Endothelial cell of umbilical vein (primary cell): ENCODE measurements at regions not wholly inside any gene's neighbourhood (a gene's known extent, or its start where the extent isn't known, plus 50 kb on each side); places are given as distances from the start of the nearest gene placed in this dataset.

Experiments
- BruUV-seq: library from RNA; stranded (reverse); fragments of 400-500 nt; replicated peaks from 2 replicates; lab custom pipeline; 2021; lab: Mats Ljungman, UMichigan
- CTCF ChIA-PET: fragments of 300-600, 350-600 bp; sonication (Branson Sonifier 250); formaldehyde crosslinking; loops from one replicate; lab custom pipeline; 2021; ENCODE audit warnings: antibody characterized with exemption, inconsistent platforms; lab: Charles Lee
- POLR2A ChIA-PET: fragments of 300-600, 350-600 bp; sonication (Branson Sonifier 250); formaldehyde crosslinking; loops from one replicate; lab custom pipeline; 2021; ENCODE audit warnings: antibody characterized with exemption, inconsistent platforms; lab: Charles Lee
- DNase-seq: peaks from one replicate; pipeline ENCODE4 v3.0.0-alpha.2; 2011; ENCODE audit warnings: low read depth, low spot score
- FAIRE-seq: peaks from 2 replicates; lab custom pipeline; 2011; peaks lifted over from hg19 to GRCh38; lab: Jason Lieb, UNC
- H2AFZ ChIP-seq: 2 replicates; pipeline ENCODE4 v1.6.0; 2012; ENCODE audit warnings: low read depth, low read length, control low read depth, inconsistent platforms
- H3K27ac ChIP-seq: 2 replicates; pipeline ENCODE4 v1.5.1; 2011; ENCODE audit warnings: low read depth, mild to moderate bottlenecking, control low read depth, low read length, moderate library complexity; ENCODE audit not compliant: insufficient read depth
- H3K27me3 ChIP-seq, 2 experiments: 2 replicates each; pipeline versions ENCODE4 v1.6.0 to v1.6.1; 2011; ENCODE audit warnings: low read length in 2 of 2, mixed read lengths in 1 of 2; ENCODE audit not compliant: control insufficient read depth in 2 of 2, insufficient read depth in 2 of 2
- H3K36me3 ChIP-seq, 2 experiments: 2 replicates in 1 of 2; 3 replicates in 1 of 2; pipeline ENCODE4 v1.5.1; 2011; ENCODE audit warnings: low read length in 2 of 2, mild to moderate bottlenecking in 1 of 2, moderate library complexity in 1 of 2; ENCODE audit not compliant: control insufficient read depth in 2 of 2, insufficient read depth in 2 of 2; ENCODE audit errors: extremely low read depth in 1 of 2
- H3K4me1 ChIP-seq: 3 replicates; pipeline ENCODE4 v1.5.1; 2011; ENCODE audit warnings: mild to moderate bottlenecking, low read length; ENCODE audit not compliant: control insufficient read depth, insufficient read depth; ENCODE audit errors: extremely low read depth
- H3K4me2 ChIP-seq: 2 replicates; pipeline ENCODE4 v1.6.1; 2011; ENCODE audit warnings: low read length, control low read depth, mixed read lengths; ENCODE audit not compliant: insufficient read depth
- H3K4me3 ChIP-seq, 3 experiments: fragments of 200-600 bp in 1 of 3; sonication (generic), shearing (Covaris generic) in 1 of 3; replicated peaks in 1 of 3; 2 replicates each; pipeline ENCODE4 v1.5.1; 2011 to 2016; ENCODE audit warnings: control low read depth in 3 of 3, low read length in 3 of 3, mild to moderate bottlenecking in 2 of 3, inconsistent platforms in 1 of 3, low read depth in 1 of 3, moderate library complexity in 1 of 3; ENCODE audit not compliant: insufficient read depth in 1 of 3
- H3K79me2 ChIP-seq: 2 replicates; pipeline ENCODE4 v1.6.0; 2012; ENCODE audit warnings: low read length, inconsistent platforms; ENCODE audit not compliant: control insufficient read depth, insufficient read depth
- H3K9ac ChIP-seq: replicated peaks from 2 replicates; pipeline ENCODE3; 2011; ENCODE audit warnings: low read length, control low read depth; ENCODE audit not compliant: insufficient read depth; ENCODE audit errors: extremely low read depth
- H3K9me1 ChIP-seq: replicated peaks from 3 replicates; pipeline ENCODE4 v1.6.0; 2011; ENCODE audit warnings: mild to moderate bottlenecking, low read length; ENCODE audit not compliant: control insufficient read depth, insufficient read depth; ENCODE audit errors: extremely low read depth
- H3K9me3 ChIP-seq: replicated peaks from 2 replicates; pipeline ENCODE4 v1.5.1; 2012; ENCODE audit warnings: low read length, inconsistent platforms; ENCODE audit not compliant: control insufficient read depth, insufficient read depth
- H4K20me1 ChIP-seq: replicated peaks from 2 replicates; pipeline ENCODE3; 2011; ENCODE audit warnings: mild to moderate bottlenecking, low read length; ENCODE audit not compliant: control insufficient read depth, insufficient read depth; ENCODE audit errors: extremely low read depth
- EZH2 ChIP-seq: IDR thresholded peaks from 2 replicates; pipeline ENCODE4 v1.6.1; 2012; ENCODE audit warnings: borderline replicate concordance, low read depth, mild to moderate bottlenecking, moderate library complexity, low read length, inconsistent platforms; ENCODE audit not compliant: severe bottlenecking
- FOS ChIP-seq: IDR thresholded peaks from 2 replicates; pipeline ENCODE4 v1.6.1; 2011; ENCODE audit warnings: mild to moderate bottlenecking, low read length, moderate library complexity, borderline replicate concordance; ENCODE audit not compliant: insufficient read depth
- GATA2 ChIP-seq: IDR thresholded peaks from 2 replicates; pipeline ENCODE4 v1.7.0; 2011; ENCODE audit warnings: low read depth, mild to moderate bottlenecking, moderate library complexity, mixed read lengths, low read length; ENCODE audit not compliant: insufficient read length, insufficient read depth
- JUN ChIP-seq: IDR thresholded peaks from 2 replicates; pipeline ENCODE4 v1.6.1; 2011; ENCODE audit warnings: borderline replicate concordance, low read depth; ENCODE audit not compliant: insufficient read length, insufficient read depth
- MYC ChIP-seq: IDR thresholded peaks from one replicate; pipeline ENCODE4 v1.6.1; 2011; ENCODE audit warnings: mild to moderate bottlenecking, low read depth, low read length
- POLR2A ChIP-seq: IDR thresholded peaks from 2 replicates; pipeline ENCODE4 v1.6.1; 2012; ENCODE audit warnings: low read depth, mild to moderate bottlenecking, control low read depth, low read length
- POLR2AphosphoS5 ChIP-seq: IDR thresholded peaks from 2 replicates; pipeline ENCODE4 v1.6.1; 2012; ENCODE audit warnings: low read depth, mild to moderate bottlenecking, control low read depth, low read length, moderate library complexity; ENCODE audit not compliant: insufficient read depth
- dilution Hi-C: fragments of 300-500 bp; cut with MboI; formaldehyde crosslinking; loops from one replicate; pipeline ENCODE4 v1.15.0; 2019; ENCODE audit warnings: low sequenced_read_pairs; ENCODE audit not compliant: extremely low pct_ligation_motif_present
- intact Hi-C: fragments of 100-400 bp; cut with micrococcal nuclease; formaldehyde crosslinking; loops from one replicate; pipeline ENCODE4 v1.10.0; 2022
- TF ChIP-seq, protein P1 (sequence below), 2 donors: IDR thresholded peaks; 1 replicate in 1 of 2; 2 replicates in 1 of 2; pipeline ENCODE4 v1.5.1; 2011; ENCODE audit warnings: low read length in 2 of 2, mild to moderate bottlenecking in 2 of 2, moderate library complexity in 2 of 2, control low read depth in 1 of 2, inconsistent platforms in 1 of 2, low read depth in 1 of 2; ENCODE audit not compliant: insufficient read depth in 1 of 2; ENCODE audit errors: extremely low read depth in 1 of 2
- TF ChIP-seq, protein P2 (sequence below): IDR thresholded peaks from 2 replicates; pipeline ENCODE4 v1.6.1; 2011; ENCODE audit not compliant: insufficient read depth, insufficient read length

- POLR2A ChIA-PET = no interaction called here
- CTCF ChIA-PET = no interaction called here
- Histone ChIP-seq H3K9ac (no peak overlapping the region), H3K27ac (no peak overlapping the region), H3K4me1 (no peaks in the 10 kb centered on the region), H3K27me3 (no peaks in the 10 kb centered on the region), H3K4me2 (no peak overlapping the region), H3K9me1 (no peaks in the 10 kb centered on the region), H3K4me3 (no peak overlapping the region), H3K36me3 (no peaks in the 10 kb centered on the region), H2AFZ (no peak overlapping the region), H4K20me1 (no peaks in the 10 kb centered on the region), H3K79me2 (no peaks in the 10 kb centered on the region), H3K9me3 (no peaks in the 10 kb centered on the region)
- intact Hi-C loops (no loop called here), dilution Hi-C loops (no loop called here)
- no peak for FAIRE-seq
- DNase-seq = no peak
- BruUV-seq = no TSS peak
- TF ChIP-seq POLR2A (no peak), FOS (no peak), POLR2AphosphoS5 (no peak), JUN (no peak), EZH2 (no peak), MYC (no peak), GATA2 (no peak)
- TF ChIP-seq, protein P1, sequence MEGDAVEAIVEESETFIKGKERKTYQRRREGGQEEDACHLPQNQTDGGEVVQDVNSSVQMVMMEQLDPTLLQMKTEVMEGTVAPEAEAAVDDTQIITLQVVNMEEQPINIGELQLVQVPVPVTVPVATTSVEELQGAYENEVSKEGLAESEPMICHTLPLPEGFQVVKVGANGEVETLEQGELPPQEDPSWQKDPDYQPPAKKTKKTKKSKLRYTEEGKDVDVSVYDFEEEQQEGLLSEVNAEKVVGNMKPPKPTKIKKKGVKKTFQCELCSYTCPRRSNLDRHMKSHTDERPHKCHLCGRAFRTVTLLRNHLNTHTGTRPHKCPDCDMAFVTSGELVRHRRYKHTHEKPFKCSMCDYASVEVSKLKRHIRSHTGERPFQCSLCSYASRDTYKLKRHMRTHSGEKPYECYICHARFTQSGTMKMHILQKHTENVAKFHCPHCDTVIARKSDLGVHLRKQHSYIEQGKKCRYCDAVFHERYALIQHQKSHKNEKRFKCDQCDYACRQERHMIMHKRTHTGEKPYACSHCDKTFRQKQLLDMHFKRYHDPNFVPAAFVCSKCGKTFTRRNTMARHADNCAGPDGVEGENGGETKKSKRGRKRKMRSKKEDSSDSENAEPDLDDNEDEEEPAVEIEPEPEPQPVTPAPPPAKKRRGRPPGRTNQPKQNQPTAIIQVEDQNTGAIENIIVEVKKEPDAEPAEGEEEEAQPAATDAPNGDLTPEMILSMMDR (IDR thresholded peaks at IDR 0.05; ENCODE audit: extremely low read depth in 1 of 2, insufficient read depth in 1 of 2, low read depth in 1 of 2, low read length in 2 of 2) = no peak
- TF ChIP-seq, protein P2, sequence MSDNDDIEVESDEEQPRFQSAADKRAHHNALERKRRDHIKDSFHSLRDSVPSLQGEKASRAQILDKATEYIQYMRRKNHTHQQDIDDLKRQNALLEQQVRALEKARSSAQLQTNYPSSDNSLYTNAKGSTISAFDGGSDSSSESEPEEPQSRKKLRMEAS = no peak
These were observed 643.7 kb upstream of the ALCAM start for GRCh38 chr3:104723000-104723399.
